Hepatocyte (in vitro differentiated cells): ENCODE measurements at regions not wholly inside any gene's neighbourhood (a gene's known extent, or its start where the extent isn't known, plus 50 kb on each side); places are given as distances from the start of the nearest gene placed in this dataset.

Source experiments
- CTCF ChIP-seq: fragments of 200-600 bp; sonication (generic); IDR thresholded peaks from 2 replicates; pipeline ENCODE4 v1.5.1; 2016; ENCODE audit warnings: antibody characterized with exemption, mild to moderate bottlenecking; ENCODE audit not compliant: poor library complexity
- EZH2 ChIP-seq: fragments of 200-600 bp; sonication (generic); IDR thresholded peaks from 2 replicates; pipeline ENCODE4 v1.6.1; 2016; ENCODE audit warnings: antibody characterized with exemption, mild to moderate bottlenecking, borderline replicate concordance
- EZH2phosphoT487 ChIP-seq: fragments of 200-600 bp; sonication (generic); IDR thresholded peaks from one replicate; pipeline ENCODE4 v1.6.1; 2018; ENCODE audit warnings: antibody characterized with exemption, mild to moderate bottlenecking, low read depth, moderate library complexity; ENCODE audit not compliant: unreplicated experiment, severe bottlenecking

- TF ChIP-seq CTCF = no peak
- TF ChIP-seq EZH2phosphoT487 = no peak
- no peak for TF ChIP-seq EZH2
These were observed 630.2 kb downstream of the UQCRFS1 start for GRCh38 chr19:28582796-28583195.
